ENCODE measurements at regions not wholly inside any gene's neighbourhood (a gene's known extent, or its start where the extent isn't known, plus 50 kb on each side); places are given as distances from the start of the nearest gene placed in this dataset.

GRCh38 chr7:11969643-11970042, 137.6 kb upstream of the THSD7A start:
- CTCF ChIA-PET, result no interaction called here
- no peak for DNase-seq (ENCODE audit: extremely low spot score)
- TF ChIP-seq FOXM1 (IDR thresholded peaks at IDR 0.05; ENCODE audit: borderline replicate concordance) (no peak), SUZ12 (IDR thresholded peaks at IDR 0.05) (no peak), HDGF (IDR thresholded peaks at IDR 0.05; ENCODE audit: borderline replicate concordance) (no peak), ELF4 (IDR thresholded peaks at IDR 0.05) (no peak), L3MBTL2 (conservative IDR thresholded peaks at IDR 0.05) (no peak), NFRKB (IDR thresholded peaks at IDR 0.05) (no peak), ARNT (IDR thresholded peaks at IDR 0.05) (no peak), BHLHE40 (IDR thresholded peaks at IDR 0.05; ENCODE audit: borderline replicate concordance) (no peak), CTBP1 (IDR thresholded peaks at IDR 0.05; ENCODE audit: borderline replicate concordance) (no peak), TARDBP (IDR thresholded peaks at IDR 0.05) (no peak), FOXK2 (IDR thresholded peaks at IDR 0.05) (no peak), PKNOX1 (IDR thresholded peaks at IDR 0.05) (no peak), SP1 (IDR thresholded peaks at IDR 0.05) (no peak), ZNF384 (IDR thresholded peaks at IDR 0.05) (no peak), FOXA1 (IDR thresholded peaks at IDR 0.05) (no peak), LEF1 (IDR thresholded peaks at IDR 0.05; ENCODE audit: borderline replicate concordance) (no peak)
- POLR2A ChIA-PET, result no interaction called here

DNA sequence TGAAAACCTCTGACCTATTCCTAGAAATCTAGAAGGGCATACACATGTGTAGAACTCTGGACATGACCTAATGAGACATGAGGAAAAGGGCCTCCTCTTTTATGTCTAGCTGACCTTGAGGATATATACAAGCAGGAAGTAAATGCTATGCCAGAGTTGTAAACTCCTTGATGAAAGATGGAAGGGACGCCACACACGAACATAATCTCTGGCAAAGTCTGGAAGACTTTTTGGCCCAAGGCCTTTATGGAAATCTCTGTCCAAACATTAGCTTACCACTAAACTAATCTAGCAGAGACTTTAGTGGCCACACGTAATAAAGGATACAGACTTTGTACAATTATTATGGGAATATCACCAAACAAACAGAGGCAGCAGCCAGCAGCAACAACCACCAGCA, 138.1 kb upstream of the THSD7A start:
- CTCF ChIA-PET, result no interaction called here
- DNase-seq (ENCODE audit: extremely low spot score), result no peak
- POLR2A ChIA-PET, result no interaction called here
- TF ChIP-seq NFRKB (IDR thresholded peaks at IDR 0.05) (no peak), TARDBP (IDR thresholded peaks at IDR 0.05) (no peak), ARNT (IDR thresholded peaks at IDR 0.05) (no peak), LEF1 (IDR thresholded peaks at IDR 0.05; ENCODE audit: borderline replicate concordance) (no peak), PKNOX1 (IDR thresholded peaks at IDR 0.05) (no peak), ZNF384 (IDR thresholded peaks at IDR 0.05) (no peak), HDGF (IDR thresholded peaks at IDR 0.05; ENCODE audit: borderline replicate concordance) (no peak), FOXM1 (IDR thresholded peaks at IDR 0.05; ENCODE audit: borderline replicate concordance) (no peak), FOXA1 (IDR thresholded peaks at IDR 0.05) (no peak), ELF4 (IDR thresholded peaks at IDR 0.05) (no peak), SUZ12 (IDR thresholded peaks at IDR 0.05) (no peak), CTBP1 (IDR thresholded peaks at IDR 0.05; ENCODE audit: borderline replicate concordance) (no peak), SP1 (IDR thresholded peaks at IDR 0.05) (no peak), FOXK2 (IDR thresholded peaks at IDR 0.05) (no peak), BHLHE40 (IDR thresholded peaks at IDR 0.05; ENCODE audit: borderline replicate concordance) (no peak), L3MBTL2 (conservative IDR thresholded peaks at IDR 0.05) (no peak)

- TF ChIP-seq NFRKB (IDR thresholded peaks at IDR 0.05), result no peak
- no peak for TF ChIP-seq ELF4 (IDR thresholded peaks at IDR 0.05)
- no peak for TF ChIP-seq PKNOX1 (IDR thresholded peaks at IDR 0.05)
- CTCF ChIA-PET, result no interaction called here
- POLR2A ChIA-PET, result no interaction called here
- DNase-seq (ENCODE audit: extremely low spot score), result no peak
These were observed 153.4 kb upstream of the THSD7A start for GRCh38 chr7:11985376-11985775.

DNA sequence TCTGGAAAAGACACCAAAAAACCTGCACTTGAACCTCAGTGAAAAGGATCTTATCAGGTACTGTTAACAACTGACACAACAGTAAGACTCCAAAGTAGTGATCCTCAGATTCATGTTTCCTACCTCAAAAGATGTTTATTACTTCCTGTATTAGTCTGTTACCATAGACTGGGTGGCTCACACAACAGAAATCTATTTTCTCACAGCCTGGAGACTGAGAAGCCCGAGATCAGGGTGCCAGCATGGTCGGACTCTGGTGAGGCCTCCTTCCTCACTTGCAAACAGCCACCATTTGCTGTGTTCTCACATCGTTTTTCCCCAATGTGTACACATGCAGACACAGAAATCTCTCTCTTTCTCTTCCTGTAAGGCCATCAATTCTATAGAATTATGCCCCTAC, 154.0 kb upstream of the THSD7A start:
- ChIA-PET POLR2A (no interaction called here), CTCF (no interaction called here)
- DNase-seq (ENCODE audit: extremely low spot score), result no peak
- no peak for TF ChIP-seq SUZ12 (IDR thresholded peaks at IDR 0.05)
- TF ChIP-seq L3MBTL2 (conservative IDR thresholded peaks at IDR 0.05), result no peak
- no peak for TF ChIP-seq FOXA1 (IDR thresholded peaks at IDR 0.05)
- no peak for TF ChIP-seq CTBP1 (IDR thresholded peaks at IDR 0.05; ENCODE audit: borderline replicate concordance)
- no peak for TF ChIP-seq NFRKB (IDR thresholded peaks at IDR 0.05)
- TF ChIP-seq BHLHE40 (IDR thresholded peaks at IDR 0.05; ENCODE audit: borderline replicate concordance), result no peak
- no peak for TF ChIP-seq FOXM1 (IDR thresholded peaks at IDR 0.05; ENCODE audit: borderline replicate concordance)
- TF ChIP-seq TARDBP (IDR thresholded peaks at IDR 0.05), result no peak
- TF ChIP-seq ELF4 (IDR thresholded peaks at IDR 0.05), result no peak
- TF ChIP-seq ZNF384 (IDR thresholded peaks at IDR 0.05), result no peak
- no peak for TF ChIP-seq HDGF (IDR thresholded peaks at IDR 0.05; ENCODE audit: borderline replicate concordance)
- no peak for TF ChIP-seq SP1 (IDR thresholded peaks at IDR 0.05)
- no peak for TF ChIP-seq FOXK2 (IDR thresholded peaks at IDR 0.05)
- no peak for TF ChIP-seq ARNT (IDR thresholded peaks at IDR 0.05)

GRCh38 chr7:11988186-11988585, 156.2 kb upstream of the THSD7A start:
- DNase-seq (ENCODE audit: extremely low spot score), result no peak
- ChIA-PET CTCF (no interaction called here), POLR2A (no interaction called here)
- TF ChIP-seq SP1 (IDR thresholded peaks at IDR 0.05) (no peak), FOXM1 (IDR thresholded peaks at IDR 0.05; ENCODE audit: borderline replicate concordance) (no peak), HDGF (IDR thresholded peaks at IDR 0.05; ENCODE audit: borderline replicate concordance) (no peak), FOXA1 (IDR thresholded peaks at IDR 0.05) (no peak)

- POLR2A ChIA-PET, result no interaction called here
- CTCF ChIA-PET, result no interaction called here
- TF ChIP-seq SUZ12 (IDR thresholded peaks at IDR 0.05) (no peak), FOXA1 (IDR thresholded peaks at IDR 0.05) (no peak)
- no peak for DNase-seq (ENCODE audit: extremely low spot score)
These were observed 170.4 kb upstream of the THSD7A start for GRCh38 chr7:12002428-12002827.

DNA sequence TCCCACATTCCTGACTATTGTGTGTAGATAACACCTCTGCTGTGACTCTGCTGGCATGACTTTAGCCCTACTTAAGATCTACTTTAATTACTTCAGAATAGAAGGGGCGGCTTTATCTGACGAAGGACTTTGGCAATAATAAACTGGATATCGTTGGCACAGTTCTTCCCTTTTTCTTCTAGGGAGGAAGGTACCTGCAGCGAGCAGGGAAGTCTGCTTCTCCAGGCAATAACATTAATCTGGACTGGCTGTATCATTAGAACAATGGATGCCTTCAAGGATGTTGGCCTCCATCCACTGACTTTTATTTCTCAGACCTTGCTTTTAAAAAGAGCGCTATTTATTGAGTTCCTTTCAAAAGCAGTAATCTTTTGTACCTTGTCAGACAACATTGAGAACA, 172.6 kb upstream of the THSD7A start:
- no peak for DNase-seq (ENCODE audit: extremely low spot score)
- TF ChIP-seq SP1 (IDR thresholded peaks at IDR 0.05) (no peak), PKNOX1 (IDR thresholded peaks at IDR 0.05) (no peak), FOXA1 (IDR thresholded peaks at IDR 0.05) (no peak), ZNF384 (IDR thresholded peaks at IDR 0.05) (no peak), L3MBTL2 (conservative IDR thresholded peaks at IDR 0.05) (no peak)
- ChIA-PET POLR2A (no interaction called here), CTCF (no interaction called here)

All from HEK293T (cell line).